ENCODE measurements at regions not wholly inside any gene's neighbourhood (a gene's known extent, or its start where the extent isn't known, plus 50 kb on each side); places are given as distances from the start of the nearest gene placed in this dataset.

DNA sequence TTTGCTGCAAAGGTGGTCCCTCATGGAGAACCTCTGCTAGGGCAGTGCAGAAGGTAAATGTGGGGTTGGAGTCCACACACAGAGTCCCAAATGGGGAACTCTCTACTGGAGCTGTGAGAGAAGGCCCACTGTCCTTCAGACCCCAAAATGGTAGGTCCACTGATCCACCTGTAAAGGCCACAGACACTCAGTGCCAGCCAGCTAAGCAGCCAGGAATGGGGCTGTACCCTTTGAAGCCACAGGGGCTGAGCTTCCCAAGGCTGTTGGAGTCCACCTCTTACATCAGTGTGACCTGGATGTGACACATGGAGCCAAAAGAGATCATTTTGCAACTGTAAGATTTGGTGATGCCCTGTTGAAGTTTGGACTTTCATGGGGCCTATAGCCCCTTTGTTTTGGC is 252.4 kb upstream of the GULP1 start:
- Histone ChIP-seq H3K9me3 (ENCODE audit: control insufficient read depth, insufficient read depth, low read length) (no peaks in the 10 kb centered on the region), H3K27me3 (ENCODE audit: control insufficient read depth, insufficient read depth, low read length) (no peaks in the 10 kb centered on the region), H3K9ac (ENCODE audit: low read depth, low read length) (no peak overlapping the region), H3K36me3 (ENCODE audit: control insufficient read depth, insufficient read depth, low read length) (peaks cover 27% of the 10 kb centered on the region), H3K4me3 (ENCODE audit: low read depth, low read length) (no peak overlapping the region), H3K4me1 (ENCODE audit: control insufficient read depth, insufficient read depth, low read length) (no peaks in the 10 kb centered on the region)

DNA sequence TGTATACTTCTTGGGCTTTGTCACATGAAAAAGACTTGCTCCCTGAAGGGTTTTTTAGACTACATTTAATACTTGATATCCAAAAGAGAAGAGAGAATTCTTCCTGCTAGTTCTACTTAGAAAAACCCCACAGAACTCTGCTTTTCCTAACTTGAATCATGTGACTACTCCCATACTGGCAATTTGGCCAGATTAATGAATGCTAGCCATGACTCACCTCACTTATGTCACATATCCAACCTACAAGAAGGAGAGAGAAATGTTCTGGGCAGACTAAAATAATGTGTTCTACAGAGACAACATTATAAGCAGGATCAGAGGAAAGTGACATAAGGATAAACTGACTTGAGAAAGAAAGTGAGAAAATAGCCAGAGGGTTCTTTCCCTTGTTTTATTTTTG is 249.3 kb upstream of the GULP1 start:
- no peaks in the 10 kb centered on the region for H3K9me3 ChIP-seq (ENCODE audit: control insufficient read depth, insufficient read depth, low read length)
- H3K4me1 ChIP-seq (ENCODE audit: control insufficient read depth, insufficient read depth, low read length): no peaks in the 10 kb centered on the region
- no peak overlapping the region for H3K4me3 ChIP-seq (ENCODE audit: low read depth, low read length)
- H3K36me3 ChIP-seq (ENCODE audit: control insufficient read depth, insufficient read depth, low read length): peaks cover 21% of the 10 kb centered on the region
- H3K9ac ChIP-seq (ENCODE audit: low read depth, low read length): no peak overlapping the region
- no peaks in the 10 kb centered on the region for H3K27me3 ChIP-seq (ENCODE audit: control insufficient read depth, insufficient read depth, low read length)

- Histone ChIP-seq H3K4me3 (ENCODE audit: low read depth, low read length) (no peak overlapping the region), H3K27me3 (ENCODE audit: control insufficient read depth, insufficient read depth, low read length) (no peaks in the 10 kb centered on the region), H3K9ac (ENCODE audit: low read depth, low read length) (no peak overlapping the region), H3K9me3 (ENCODE audit: control insufficient read depth, insufficient read depth, low read length) (no peaks in the 10 kb centered on the region), H3K4me1 (ENCODE audit: control insufficient read depth, insufficient read depth, low read length) (no peaks in the 10 kb centered on the region), H3K36me3 (ENCODE audit: control insufficient read depth, insufficient read depth, low read length) (peaks cover 2% of the 10 kb centered on the region)
These were observed 246.7 kb upstream of the GULP1 start for GRCh38 chr2:188045016-188045415.

DNA sequence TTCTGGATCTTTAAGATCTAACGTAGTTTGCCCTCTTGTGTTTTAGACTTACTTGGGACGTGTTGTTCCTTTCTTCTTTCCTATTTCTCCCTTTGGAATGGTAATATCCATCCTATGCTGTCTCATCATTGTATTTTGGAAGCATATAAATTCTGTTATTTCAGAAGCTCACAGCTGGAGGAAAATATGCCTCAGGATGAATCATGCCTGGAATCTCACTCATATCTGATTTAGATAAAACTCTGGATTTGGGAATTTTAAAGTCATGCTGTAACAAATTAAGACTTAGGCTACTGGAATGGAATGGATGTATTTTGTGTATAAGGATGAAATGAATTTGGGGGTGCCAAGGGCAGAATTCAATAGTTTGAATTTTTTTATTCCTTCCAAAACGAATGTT is 245.2 kb upstream of the GULP1 start:
- peaks cover 3% of the 10 kb centered on the region for H3K4me1 ChIP-seq (ENCODE audit: control insufficient read depth, insufficient read depth, low read length)
- H3K4me3 ChIP-seq (ENCODE audit: low read depth, low read length): no peak overlapping the region
- no peaks in the 10 kb centered on the region for H3K9me3 ChIP-seq (ENCODE audit: control insufficient read depth, insufficient read depth, low read length)
- H3K9ac ChIP-seq (ENCODE audit: low read depth, low read length): no peak overlapping the region
- H3K36me3 ChIP-seq (ENCODE audit: control insufficient read depth, insufficient read depth, low read length): no peaks in the 10 kb centered on the region
- no peaks in the 10 kb centered on the region for H3K27me3 ChIP-seq (ENCODE audit: control insufficient read depth, insufficient read depth, low read length)

GRCh38 chr2:188047735-188048134 is 243.9 kb upstream of the GULP1 start:
- Histone ChIP-seq H3K4me3 (ENCODE audit: low read depth, low read length) (no peak overlapping the region), H3K27me3 (ENCODE audit: control insufficient read depth, insufficient read depth, low read length) (no peaks in the 10 kb centered on the region), H3K4me1 (ENCODE audit: control insufficient read depth, insufficient read depth, low read length) (peaks cover 5% of the 10 kb centered on the region), H3K9ac (ENCODE audit: low read depth, low read length) (no peak overlapping the region), H3K36me3 (ENCODE audit: control insufficient read depth, insufficient read depth, low read length) (no peaks in the 10 kb centered on the region), H3K9me3 (ENCODE audit: control insufficient read depth, insufficient read depth, low read length) (no peaks in the 10 kb centered on the region)

- Histone ChIP-seq H3K27me3 (ENCODE audit: control insufficient read depth, insufficient read depth, low read length) (no peaks in the 10 kb centered on the region), H3K4me1 (ENCODE audit: control insufficient read depth, insufficient read depth, low read length) (peaks cover 5% of the 10 kb centered on the region), H3K9ac (ENCODE audit: low read depth, low read length) (no peak overlapping the region), H3K4me3 (ENCODE audit: low read depth, low read length) (no peak overlapping the region), H3K9me3 (ENCODE audit: control insufficient read depth, insufficient read depth, low read length) (no peaks in the 10 kb centered on the region), H3K36me3 (ENCODE audit: control insufficient read depth, insufficient read depth, low read length) (no peaks in the 10 kb centered on the region)
These were observed 240.9 kb upstream of the GULP1 start for GRCh38 chr2:188050726-188051125.

- no peak overlapping the region for H3K4me3 ChIP-seq (ENCODE audit: low read depth, low read length)
- peaks cover 5% of the 10 kb centered on the region for H3K4me1 ChIP-seq (ENCODE audit: control insufficient read depth, insufficient read depth, low read length)
- H3K9me3 ChIP-seq (ENCODE audit: control insufficient read depth, insufficient read depth, low read length): no peaks in the 10 kb centered on the region
These were observed 240.0 kb upstream of the GULP1 start for GRCh38 chr2:188051706-188052105.

DNA sequence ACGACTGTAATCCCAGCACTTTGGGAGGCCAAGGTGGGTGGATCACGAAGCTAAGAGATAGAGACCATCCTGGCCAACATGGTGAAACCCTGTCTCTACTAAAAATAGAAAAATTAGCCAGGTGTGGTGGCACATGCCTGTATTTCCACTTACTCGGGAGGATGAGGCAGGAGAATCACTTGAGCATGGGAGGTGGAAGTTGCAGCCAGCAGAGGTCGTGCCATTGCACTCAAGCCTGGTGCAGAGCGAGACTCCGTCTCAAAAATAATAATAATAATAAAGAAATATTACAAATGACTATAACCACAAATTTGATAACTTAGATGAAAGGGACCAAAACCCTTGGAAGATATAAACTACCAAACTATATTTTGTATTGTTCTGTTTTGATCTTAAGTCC is 226.3 kb upstream of the GULP1 start:
- H3K27me3 ChIP-seq (ENCODE audit: control insufficient read depth, insufficient read depth, low read length): no peaks in the 10 kb centered on the region

More at GRCh38 chr2:188051706-188052105, 240.0 kb upstream of the GULP1 start:
- H3K9ac ChIP-seq (ENCODE audit: low read depth, low read length): no peak overlapping the region
- no peaks in the 10 kb centered on the region for H3K27me3 ChIP-seq (ENCODE audit: control insufficient read depth, insufficient read depth, low read length)
- H3K36me3 ChIP-seq (ENCODE audit: control insufficient read depth, insufficient read depth, low read length): no peaks in the 10 kb centered on the region

DNA sequence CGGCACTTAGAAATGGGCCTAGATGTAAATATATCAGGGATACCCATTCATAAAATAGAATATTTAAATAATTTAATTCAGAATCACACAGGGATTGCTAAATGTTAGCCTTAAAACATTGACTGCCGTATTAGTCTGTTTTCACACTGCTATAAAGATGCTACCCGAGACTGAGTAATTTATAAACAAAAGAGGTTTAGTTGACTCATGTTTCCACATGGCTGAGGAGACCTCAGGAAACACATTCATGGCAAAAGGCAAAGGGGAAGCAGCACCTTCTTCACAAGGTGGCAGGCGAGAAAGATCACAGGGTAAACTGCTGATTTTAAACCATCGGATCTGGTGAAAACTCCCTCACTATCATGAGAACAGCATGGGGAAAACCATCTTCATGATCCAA is 223.6 kb upstream of the GULP1 start:
- Histone ChIP-seq H3K9ac (ENCODE audit: low read depth, low read length) (no peak overlapping the region), H3K9me3 (ENCODE audit: control insufficient read depth, insufficient read depth, low read length) (no peaks in the 10 kb centered on the region), H3K36me3 (ENCODE audit: control insufficient read depth, insufficient read depth, low read length) (no peaks in the 10 kb centered on the region), H3K4me1 (ENCODE audit: control insufficient read depth, insufficient read depth, low read length) (no peaks in the 10 kb centered on the region), H3K27me3 (ENCODE audit: control insufficient read depth, insufficient read depth, low read length) (no peaks in the 10 kb centered on the region), H3K4me3 (ENCODE audit: low read depth, low read length) (no peak overlapping the region)

More for the DNA sequence above, 226.3 kb upstream of the GULP1 start:
- Histone ChIP-seq H3K4me3 (ENCODE audit: low read depth, low read length) (no peak overlapping the region), H3K9me3 (ENCODE audit: control insufficient read depth, insufficient read depth, low read length) (no peaks in the 10 kb centered on the region), H3K4me1 (ENCODE audit: control insufficient read depth, insufficient read depth, low read length) (no peaks in the 10 kb centered on the region), H3K9ac (ENCODE audit: low read depth, low read length) (no peak overlapping the region), H3K36me3 (ENCODE audit: control insufficient read depth, insufficient read depth, low read length) (no peaks in the 10 kb centered on the region)

DNA sequence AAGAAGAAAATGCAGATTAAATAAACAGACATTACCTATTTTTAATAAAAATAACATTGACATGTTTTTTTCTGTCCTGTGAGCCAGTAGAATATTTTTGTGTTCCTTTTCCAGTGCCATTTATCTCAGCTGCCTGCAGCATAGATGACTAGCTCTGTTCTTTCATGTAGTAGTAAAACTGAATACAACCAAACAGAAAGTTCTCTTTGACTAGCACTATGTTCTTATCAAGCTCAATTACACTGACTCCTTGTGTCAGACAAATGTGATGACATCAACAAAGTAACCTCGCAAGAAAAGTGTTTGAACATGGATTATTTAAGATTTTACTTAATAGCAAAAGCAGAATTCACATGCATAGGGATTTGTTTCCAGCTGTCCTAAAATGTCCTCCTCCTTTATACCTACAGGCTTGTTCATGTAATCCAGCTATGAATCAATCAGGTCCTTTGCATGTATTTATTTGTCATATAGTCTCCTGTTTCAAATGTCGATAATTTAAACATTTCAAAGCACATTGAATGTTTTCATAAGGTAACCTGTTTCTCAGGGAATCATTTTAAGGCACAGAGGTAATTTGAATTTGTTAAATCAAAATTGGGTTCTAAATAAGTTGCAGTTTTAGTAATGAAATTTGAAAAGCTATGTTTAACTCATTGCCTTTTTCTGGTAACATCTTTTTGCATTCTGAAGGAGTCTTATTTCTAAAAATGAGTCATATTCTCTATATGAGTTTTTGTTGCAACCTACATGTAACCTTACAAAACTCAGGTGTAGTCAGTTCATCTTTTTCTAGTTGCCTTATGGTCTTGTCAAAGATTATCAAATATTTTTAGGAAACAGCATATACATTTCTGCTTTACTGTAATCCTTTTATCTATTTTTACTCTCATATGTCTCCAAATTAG is 215.3 kb upstream of the GULP1 start:
- H3K9me3 ChIP-seq (ENCODE audit: control insufficient read depth, insufficient read depth, low read length): no peaks in the 10 kb centered on the region
- no peaks in the 10 kb centered on the region for H3K27me3 ChIP-seq (ENCODE audit: control insufficient read depth, insufficient read depth, low read length)
- no peaks in the 10 kb centered on the region for H3K36me3 ChIP-seq (ENCODE audit: control insufficient read depth, insufficient read depth, low read length)

DNA sequence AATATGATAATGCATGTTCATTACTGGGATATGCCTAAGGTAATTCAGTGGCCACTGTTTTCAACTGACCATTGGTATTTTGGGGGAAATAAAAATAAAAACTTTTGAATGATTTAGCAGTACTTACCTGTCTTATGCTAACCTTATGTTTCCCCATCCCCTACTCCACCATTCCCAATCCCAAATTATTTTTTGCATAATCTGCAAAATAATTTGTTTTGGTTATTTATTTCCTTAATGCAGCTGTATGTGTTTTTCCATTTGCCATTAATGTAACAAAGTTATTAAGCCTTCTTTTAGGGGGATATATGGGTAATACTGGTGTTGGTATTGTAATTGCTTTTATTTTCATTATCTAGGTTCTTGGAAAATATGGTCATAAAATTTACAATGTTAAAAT is 213.9 kb upstream of the GULP1 start:
- Histone ChIP-seq H3K9me3 (ENCODE audit: control insufficient read depth, insufficient read depth, low read length) (no peaks in the 10 kb centered on the region), H3K9ac (ENCODE audit: low read depth, low read length) (no peak overlapping the region), H3K36me3 (ENCODE audit: control insufficient read depth, insufficient read depth, low read length) (no peaks in the 10 kb centered on the region), H3K27me3 (ENCODE audit: control insufficient read depth, insufficient read depth, low read length) (no peaks in the 10 kb centered on the region), H3K4me1 (ENCODE audit: control insufficient read depth, insufficient read depth, low read length) (no peaks in the 10 kb centered on the region), H3K4me3 (ENCODE audit: low read depth, low read length) (no peak overlapping the region)

More for the DNA sequence above, 215.3 kb upstream of the GULP1 start:
- no peak overlapping the region for H3K4me3 ChIP-seq (ENCODE audit: low read depth, low read length)
- H3K4me1 ChIP-seq (ENCODE audit: control insufficient read depth, insufficient read depth, low read length): no peaks in the 10 kb centered on the region
- H3K9ac ChIP-seq (ENCODE audit: low read depth, low read length): no peak overlapping the region

DNA sequence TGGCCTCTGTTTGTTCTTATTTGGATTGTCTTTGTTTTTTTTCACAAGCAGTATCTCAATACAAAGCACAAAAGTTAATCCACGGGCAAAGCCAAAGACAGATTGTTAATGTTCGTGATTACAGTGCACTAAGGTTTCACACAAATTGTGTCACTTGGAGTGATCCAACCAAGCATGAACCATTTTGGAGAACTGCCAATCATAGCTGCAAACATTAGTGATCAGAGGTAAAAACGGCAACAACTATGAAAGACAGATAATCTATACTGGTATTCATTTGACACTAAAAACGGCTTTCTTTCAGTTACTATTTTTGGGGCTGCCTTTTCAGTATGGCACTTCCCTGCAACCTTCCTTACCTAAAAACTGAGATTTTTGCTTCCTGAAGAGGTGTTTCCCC is 213.1 kb upstream of the GULP1 start:
- Histone ChIP-seq H3K9ac (ENCODE audit: low read depth, low read length) (no peak overlapping the region), H3K4me1 (ENCODE audit: control insufficient read depth, insufficient read depth, low read length) (no peaks in the 10 kb centered on the region), H3K9me3 (ENCODE audit: control insufficient read depth, insufficient read depth, low read length) (no peaks in the 10 kb centered on the region), H3K27me3 (ENCODE audit: control insufficient read depth, insufficient read depth, low read length) (no peaks in the 10 kb centered on the region), H3K36me3 (ENCODE audit: control insufficient read depth, insufficient read depth, low read length) (no peaks in the 10 kb centered on the region), H3K4me3 (ENCODE audit: low read depth, low read length) (no peak overlapping the region)
